GM21390 (cell line): ENCODE measurements at regions not wholly inside any gene's neighbourhood (a gene's known extent, or its start where the extent isn't known, plus 50 kb on each side); places are given as distances from the start of the nearest gene placed in this dataset.
"Not testable (repeated sequence)": the region's sequence is repeated elsewhere in the genome, so short reads cannot be mapped to it uniquely, and the experiment has no call there.

ENCODE experiments used
- ATAC-seq: cut with Tn5 transposase; IDR thresholded peaks from one replicate; pipeline ENCODE4 v1.9.1; 2021; ENCODE audit not compliant: unreplicated experiment

- no peak for ATAC-seq
Measured at GRCh38 chr4:79561751-79562150, 153.7 kb upstream of the GK2 start.

GRCh38 chr4:79559398-79559797, 151.4 kb upstream of the GK2 start:
- not testable (repeated sequence) for ATAC-seq

- ATAC-seq, result no peak
Measured at GRCh38 chr4:79552311-79552710, 144.3 kb upstream of the GK2 start.

- ATAC-seq, result no peak
Measured at GRCh38 chr4:79551555-79551954, 143.5 kb upstream of the GK2 start.

GRCh38 chr4:79547851-79548250, 139.8 kb upstream of the GK2 start:
- no peak for ATAC-seq

GRCh38 chr4:79545292-79545691, 137.3 kb upstream of the GK2 start:
- ATAC-seq, result not testable (repeated sequence)

- ATAC-seq, result no peak
Measured at GRCh38 chr4:79540143-79540542, 132.1 kb upstream of the GK2 start.

GRCh38 chr4:79535516-79535915, 127.5 kb upstream of the GK2 start:
- no peak for ATAC-seq

- no peak for ATAC-seq
Measured at GRCh38 chr4:79528241-79528706, 120.2 kb upstream of the GK2 start.

- ATAC-seq, result no peak
Measured at GRCh38 chr4:79526641-79527565, 118.9 kb upstream of the GK2 start.

GRCh38 chr4:79516114-79516513, 108.1 kb upstream of the GK2 start:
- ATAC-seq, result no peak

GRCh38 chr4:79514621-79515329, 106.7 kb upstream of the GK2 start:
- no peak for ATAC-seq

GRCh38 chr4:79513576-79513975, 105.5 kb upstream of the GK2 start:
- no peak for ATAC-seq

- no peak for ATAC-seq
Measured at GRCh38 chr4:79512363-79512762, 104.3 kb upstream of the GK2 start.

- no peak for ATAC-seq
Measured at GRCh38 chr4:79502081-79502480, 94.1 kb upstream of the GK2 start.

- ATAC-seq, result no peak
Measured at GRCh38 chr4:79498282-79498681, 90.3 kb upstream of the GK2 start.

- ATAC-seq, result no peak
Measured at GRCh38 chr4:79497001-79497400, 89.0 kb upstream of the GK2 start.

- no peak for ATAC-seq
Measured at GRCh38 chr4:79495447-79495846, 87.4 kb upstream of the GK2 start.

GRCh38 chr4:79492148-79492547, 84.1 kb upstream of the GK2 start:
- no peak for ATAC-seq

GRCh38 chr4:79489506-79489905, 81.5 kb upstream of the GK2 start:
- ATAC-seq, result no peak

GRCh38 chr4:79476196-79476595, 68.2 kb upstream of the GK2 start:
- no peak for ATAC-seq

- ATAC-seq, result no peak
Measured at GRCh38 chr4:79473439-79473724, 65.4 kb upstream of the GK2 start.
